GM12891 (cell line): ENCODE measurements at regions not wholly inside any gene's neighbourhood (a gene's known extent, or its start where the extent isn't known, plus 50 kb on each side); places are given as distances from the start of the nearest gene placed in this dataset.

ENCODE experiments used
- POLR2A ChIP-seq: IDR thresholded peaks from 2 replicates; pipeline ENCODE4 v1.6.1; 2011; ENCODE audit warnings: low read depth, low read length, control low read depth
- POLR2AphosphoS5 ChIP-seq: IDR thresholded peaks from 2 replicates; pipeline ENCODE4 v1.6.1; 2011; ENCODE audit warnings: low read depth, low read length, control low read depth
- POU2F2 ChIP-seq: IDR thresholded peaks from 2 replicates; pipeline ENCODE4 v1.6.1; 2011; ENCODE audit warnings: low read depth, mild to moderate bottlenecking, control low read depth, low read length, moderate library complexity
- SPI1 ChIP-seq: IDR thresholded peaks from 2 replicates; pipeline ENCODE4 v1.6.1; 2011; ENCODE audit warnings: low read depth, low read length, control low read depth
- TAF1 ChIP-seq: IDR thresholded peaks from 2 replicates; pipeline ENCODE4 v1.6.1; 2011; ENCODE audit warnings: low read depth, low read length, control low read depth

DNA sequence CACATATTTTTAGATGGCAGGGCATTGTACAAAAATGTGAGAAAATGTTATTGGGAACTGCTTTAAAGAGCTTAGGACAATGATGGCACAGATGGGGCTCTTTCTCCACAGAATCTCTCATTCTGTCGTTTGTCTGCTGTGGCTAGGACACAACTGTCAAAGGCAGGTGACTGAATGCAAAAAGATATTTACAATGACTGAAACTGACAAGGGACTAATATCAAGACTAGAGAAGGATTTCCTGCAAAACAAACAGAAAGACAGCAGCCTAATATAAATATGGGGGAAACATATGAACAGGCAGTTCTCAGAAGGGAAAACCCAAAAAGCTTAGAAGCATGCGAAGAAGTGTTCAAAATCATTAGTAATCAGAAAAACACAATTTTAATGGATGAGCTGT is 177.5 kb upstream of the AFF2 start:
- TF ChIP-seq POLR2A (no peak), TAF1 (no peak), POLR2AphosphoS5 (no peak), POU2F2 (no peak), SPI1 (no peak)
